ENCODE measurements at regions not wholly inside any gene's neighbourhood (a gene's known extent, or its start where the extent isn't known, plus 50 kb on each side); places are given as distances from the start of the nearest gene placed in this dataset.

GRCh38 chr12:67927815-67928214 lies 61.4 kb upstream of the IFNG-AS1 start:
- CTCF ChIA-PET (ENCODE audit: partially characterized antibody): interaction anchor here (1.0 to 1.5 kb wide), 2 partner anchors 15 to 370 kb away, joined by 3 to 7 read pairs; no protein-coding TSS in a partner anchor
- Histone ChIP-seq H2BK15ac (ENCODE audit: low read length) (no peak overlapping the region), H3K9me3 (ENCODE audit: insufficient read depth in 2 of 2, low read depth in 1 of 2, low read length in 1 of 2) (no peaks in the 10 kb centered on the region), H2AFZ (ENCODE audit: low read length) (no peak overlapping the region), H4K20me1 (replicated peaks in 1 of 2; ENCODE audit: control insufficient read depth in 1 of 2, insufficient read depth in 2 of 2, low read length in 2 of 2) (no peaks in the 10 kb centered on the region), H4K5ac (ENCODE audit: insufficient read length, low read depth, low read length) (no peak overlapping the region), H4K8ac (ENCODE audit: extremely low read depth, insufficient read depth, low read length) (no peak overlapping the region), H3K79me1 (ENCODE audit: low read depth, low read length) (no peaks in the 10 kb centered on the region), H2BK5ac (ENCODE audit: low read depth, low read length) (no peak overlapping the region), H3K4me2 (ENCODE audit: insufficient read depth in 1 of 2, low read depth in 2 of 2, low read length in 2 of 2) (no peak overlapping the region), H4K91ac (replicated peaks; ENCODE audit: insufficient read length, low read length) (no peak overlapping the region), H3K23ac (ENCODE audit: insufficient read length) (no peak overlapping the region), H2BK12ac (ENCODE audit: low read depth, low read length) (no peak overlapping the region), H3K18ac (ENCODE audit: extremely low read depth, low read length) (no peak overlapping the region), H3K9ac (replicated peaks in 1 of 4; ENCODE audit: extremely low read depth in 1 of 4, low read depth in 3 of 4, low read length in 3 of 4) (no peak overlapping the region), H2BK120ac (replicated peaks; ENCODE audit: low read depth, low read length) (no peak overlapping the region), H3K4me1 (replicated peaks in 1 of 4; ENCODE audit: control insufficient read depth in 3 of 4, insufficient read depth in 4 of 4, low read length in 3 of 4) (no peaks in the 10 kb centered on the region; a peak in 1 of 7 replicates), H3K14ac (ENCODE audit: insufficient read length) (no peak overlapping the region), H3K27ac (ENCODE audit: low read depth, low read length) (no peak overlapping the region), H3K36me3 (ENCODE audit: control insufficient read depth in 2 of 4, insufficient read depth in 4 of 4, low read length in 3 of 4) (no peaks in the 10 kb centered on the region), H2BK20ac (ENCODE audit: low read length) (no peak overlapping the region), H3K4ac (replicated peaks; ENCODE audit: insufficient read length, low read depth, low read length) (no peak overlapping the region), H3K27me3 (replicated peaks in 1 of 4; ENCODE audit: control insufficient read depth in 3 of 4, extremely low read depth in 1 of 4, insufficient read depth in 3 of 4, low read length in 3 of 4) (no peaks in the 10 kb centered on the region), H3K79me2 (ENCODE audit: control insufficient read depth in 1 of 2, insufficient read depth in 2 of 2, low read length in 2 of 2) (no peaks in the 10 kb centered on the region), H3K23me2 (ENCODE audit: low read depth, low read length) (no peaks in the 10 kb centered on the region), H3K4me3 (ENCODE audit: extremely low read depth in 1 of 4, insufficient read depth in 2 of 4, low read depth in 3 of 4, low read length in 4 of 4) (no peak overlapping the region), H3K56ac (replicated peaks; ENCODE audit: insufficient read length, low read depth, low read length) (no peak overlapping the region), H2AK5ac (ENCODE audit: low read depth, low read length) (no peak overlapping the region)
- WGBS, 2 experiments (ENCODE audit: extremely low coverage in 1 of 2, insufficient coverage in 1 of 2, insufficient read length in 1 of 2, insufficient replicate concordance in 2 of 2, low coverage in 1 of 2, low lambda C conversion rate in 2 of 2, missing lambda C conversion rate in 1 of 2): 93% methylated on average over 3 of the region's 3 CpGs; no CpG with 5 or more reads in 1 of the 2 experiments
- FAIRE-seq (no peak), DNase-seq (ENCODE audit: low read depth in 1 of 2, low spot score in 2 of 2) (no peak)
- POLR2A ChIA-PET (ENCODE audit: partially characterized antibody): interaction anchor here (1.6 kb wide), 1 partner anchor 281 kb away, joined by 3 read pairs; no protein-coding TSS in a partner anchor
- TF ChIP-seq BACH1 (IDR thresholded peaks at IDR 0.05; ENCODE audit: low read length) (no peak), TEAD4 (IDR thresholded peaks at IDR 0.05; ENCODE audit: low read depth, low read length) (no peak), RXRA (IDR thresholded peaks at IDR 0.05; ENCODE audit: insufficient read depth, low read depth, low read length) (no peak), EGR1 (IDR thresholded peaks at IDR 0.05; ENCODE audit: borderline replicate concordance, low read depth, low read length) (no peak), SIX5 (IDR thresholded peaks at IDR 0.05; ENCODE audit: low read depth, low read length) (no peak), KDM1A (IDR thresholded peaks at IDR 0.05; ENCODE audit: borderline replicate concordance, low read length) (no peak), MAX (IDR thresholded peaks at IDR 0.05) (no peak), BCL11A (IDR thresholded peaks at IDR 0.05; ENCODE audit: low read depth in 2 of 2, low read length in 2 of 2) (no peak), GABPA (IDR thresholded peaks at IDR 0.05; ENCODE audit: borderline replicate concordance, insufficient read depth, low read length) (no peak), CREB1 (IDR thresholded peaks at IDR 0.05) (no peak), JUN (IDR thresholded peaks at IDR 0.05; ENCODE audit: low read depth, low read length) (no peak), POU5F1 (IDR thresholded peaks at IDR 0.05; ENCODE audit: low read depth, low read length) (no peak), E2F6 (IDR thresholded peaks at IDR 0.05) (no peak), FOSL1 (IDR thresholded peaks at IDR 0.05; ENCODE audit: insufficient read depth, low read depth, low read length) (no peak), SUZ12 (IDR thresholded peaks at IDR 0.05; ENCODE audit: low read length) (no peak)

All from H1 (cell line).